Activated naive CD8-positive, alpha-beta T cell treated with anti-CD3 and anti-CD28 coated beads, Interleukin-2, amount 50 U/mL, for 24 hours (primary cell): ENCODE measurements at regions not wholly inside any gene's neighbourhood (a gene's known extent, or its start where the extent isn't known, plus 50 kb on each side); places are given as distances from the start of the nearest gene placed in this dataset.
"Not testable (repeated sequence)": the region's sequence is repeated elsewhere in the genome, so short reads cannot be mapped to it uniquely, and the experiment has no call there.

ENCODE experiments used
- ATAC-seq: fragments of 150-1000 bp; cut with Tn5 transposase; one replicate; pipeline ENCODE4 v1.10.0; 2021
- DNase-seq: peaks from one replicate; pipeline ENCODE4 v3.0.0; 2021
- H3K27ac Mint-ChIP-seq: one replicate; pipeline ENCODE4 v1.8.0; 2021; ENCODE audit warnings: mild to moderate bottlenecking, mixed read lengths
- H3K27me3 Mint-ChIP-seq: one replicate; pipeline ENCODE4 v1.8.0; 2021; ENCODE audit warnings: mixed read lengths
- H3K36me3 Mint-ChIP-seq: one replicate; pipeline ENCODE4 v1.8.0; 2021; ENCODE audit warnings: low read depth, mixed read lengths
- H3K4me1 Mint-ChIP-seq: one replicate; pipeline ENCODE4 v1.8.0; 2021; ENCODE audit warnings: mixed read lengths
- H3K4me3 Mint-ChIP-seq: one replicate; pipeline ENCODE4 v1.8.0; 2021; ENCODE audit warnings: mild to moderate bottlenecking, moderate library complexity, mixed read lengths
- H3K9me3 Mint-ChIP-seq: one replicate; pipeline ENCODE4 v1.8.0; 2021; ENCODE audit warnings: mixed read lengths

- Mint-ChIP-seq H3K36me3 (no peaks in the 10 kb centered on the region), H3K4me1 (no peaks in the 10 kb centered on the region), H3K27me3 (no peaks in the 10 kb centered on the region), H3K4me3 (no peak overlapping the region), H3K27ac (no peak overlapping the region), H3K9me3 (peaks cover 7% of the 10 kb centered on the region)
- ATAC-seq (no peak), DNase-seq (no peak)
Measured at GRCh38 chr12:124088217-124088907, 115.3 kb downstream of the ZNF664 start.

- ATAC-seq, H3K4me3 Mint-ChIP-seq, H3K9me3 Mint-ChIP-seq, H3K36me3 Mint-ChIP-seq, H3K27ac Mint-ChIP-seq, H3K4me1 Mint-ChIP-seq, DNase-seq, H3K27me3 Mint-ChIP-seq: not testable (repeated sequence)
Measured at GRCh38 chr12:124089181-124089914, 116.3 kb downstream of the ZNF664 start.

GRCh38 chr12:124091835-124092234 lies 118.8 kb downstream of the ZNF664 start:
- no peak overlapping the region for H3K27ac Mint-ChIP-seq
- no peaks in the 10 kb centered on the region for H3K36me3 Mint-ChIP-seq
- DNase-seq, result no peak
- no peaks in the 10 kb centered on the region for H3K4me1 Mint-ChIP-seq
- no peak for ATAC-seq
- H3K4me3 Mint-ChIP-seq, result no peak overlapping the region
- H3K27me3 Mint-ChIP-seq, result no peaks in the 10 kb centered on the region
- peaks cover 7% of the 10 kb centered on the region for H3K9me3 Mint-ChIP-seq

- H3K36me3 Mint-ChIP-seq, H3K27me3 Mint-ChIP-seq, H3K27ac Mint-ChIP-seq, H3K9me3 Mint-ChIP-seq, DNase-seq, H3K4me1 Mint-ChIP-seq, H3K4me3 Mint-ChIP-seq, ATAC-seq: not testable (repeated sequence)
Measured at GRCh38 chr12:124092532-124092931, 119.5 kb downstream of the ZNF664 start.

- no peaks in the 10 kb centered on the region for H3K36me3 Mint-ChIP-seq
- no peak overlapping the region for H3K27ac Mint-ChIP-seq
- H3K9me3 Mint-ChIP-seq, result peaks cover 7% of the 10 kb centered on the region
- ATAC-seq, result no peak
- H3K4me3 Mint-ChIP-seq, result no peak overlapping the region
- no peaks in the 10 kb centered on the region for H3K27me3 Mint-ChIP-seq
- no peak for DNase-seq
- H3K4me1 Mint-ChIP-seq, result no peaks in the 10 kb centered on the region
Measured at GRCh38 chr12:124093297-124093696, 120.3 kb downstream of the ZNF664 start.

- Mint-ChIP-seq H3K9me3 (peaks cover 7% of the 10 kb centered on the region), H3K4me1 (no peaks in the 10 kb centered on the region), H3K4me3 (no peak overlapping the region), H3K27ac (no peak overlapping the region), H3K36me3 (no peaks in the 10 kb centered on the region), H3K27me3 (no peaks in the 10 kb centered on the region)
- ATAC-seq (no peak), DNase-seq (no peak)
Measured at GRCh38 chr12:124094188-124094587, 121.2 kb downstream of the ZNF664 start.

GRCh38 chr12:124094733-124095132 lies 121.7 kb downstream of the ZNF664 start:
- H3K9me3 Mint-ChIP-seq, result peaks cover 7% of the 10 kb centered on the region
- DNase-seq (no peak), ATAC-seq (no peak)
- no peaks in the 10 kb centered on the region for H3K27me3 Mint-ChIP-seq
- no peaks in the 10 kb centered on the region for H3K4me1 Mint-ChIP-seq
- H3K27ac Mint-ChIP-seq, result no peak overlapping the region
- no peak overlapping the region for H3K4me3 Mint-ChIP-seq
- H3K36me3 Mint-ChIP-seq, result no peaks in the 10 kb centered on the region

GRCh38 chr12:124096109-124096508 lies 123.1 kb downstream of the ZNF664 start:
- no peak overlapping the region for H3K4me3 Mint-ChIP-seq
- H3K27me3 Mint-ChIP-seq, result peaks cover 2% of the 10 kb centered on the region
- no peak overlapping the region for H3K27ac Mint-ChIP-seq
- no peaks in the 10 kb centered on the region for H3K4me1 Mint-ChIP-seq
- ATAC-seq, result no peak
- H3K9me3 Mint-ChIP-seq, result peaks cover 10% of the 10 kb centered on the region
- no peaks in the 10 kb centered on the region for H3K36me3 Mint-ChIP-seq
- DNase-seq, result no peak

- DNase-seq, result no peak
- Mint-ChIP-seq H3K4me3 (no peak overlapping the region), H3K27me3 (peaks cover 2% of the 10 kb centered on the region), H3K9me3 (peaks cover 4% of the 10 kb centered on the region), H3K36me3 (no peaks in the 10 kb centered on the region), H3K4me1 (no peaks in the 10 kb centered on the region), H3K27ac (no peak overlapping the region)
- ATAC-seq, result no peak
Measured at GRCh38 chr12:124096869-124097434, 123.9 kb downstream of the ZNF664 start.

GRCh38 chr12:124097701-124098100 lies 124.7 kb downstream of the ZNF664 start:
- Mint-ChIP-seq H3K36me3 (no peaks in the 10 kb centered on the region), H3K4me3 (no peak overlapping the region), H3K9me3 (peaks cover 3% of the 10 kb centered on the region), H3K4me1 (no peaks in the 10 kb centered on the region), H3K27me3 (peaks cover 2% of the 10 kb centered on the region), H3K27ac (no peak overlapping the region)
- ATAC-seq, result no peak
- DNase-seq, result no peak

GRCh38 chr12:124098101-124098757 lies 125.2 kb downstream of the ZNF664 start:
- ATAC-seq (no peak), DNase-seq (no peak)
- no peak overlapping the region for H3K4me3 Mint-ChIP-seq
- peaks cover 2% of the 10 kb centered on the region for H3K27me3 Mint-ChIP-seq
- no peaks in the 10 kb centered on the region for H3K36me3 Mint-ChIP-seq
- H3K4me1 Mint-ChIP-seq, result no peaks in the 10 kb centered on the region
- H3K27ac Mint-ChIP-seq, result no peak overlapping the region
- peaks cover 3% of the 10 kb centered on the region for H3K9me3 Mint-ChIP-seq

GRCh38 chr12:124098887-124099286 lies 125.9 kb downstream of the ZNF664 start:
- no peaks in the 10 kb centered on the region for H3K4me1 Mint-ChIP-seq
- H3K27me3 Mint-ChIP-seq, result peaks cover 2% of the 10 kb centered on the region
- H3K9me3 Mint-ChIP-seq, result peaks cover 3% of the 10 kb centered on the region
- no peak overlapping the region for H3K27ac Mint-ChIP-seq
- DNase-seq (no peak), ATAC-seq (no peak)
- H3K4me3 Mint-ChIP-seq, result no peak overlapping the region
- no peaks in the 10 kb centered on the region for H3K36me3 Mint-ChIP-seq

- ATAC-seq, result no peak
- H3K4me1 Mint-ChIP-seq, result no peaks in the 10 kb centered on the region
- no peaks in the 10 kb centered on the region for H3K36me3 Mint-ChIP-seq
Measured at GRCh38 chr12:124099661-124100060, 126.6 kb downstream of the ZNF664 start.

GRCh38 chr12:124100572-124101178 lies 127.7 kb downstream of the ZNF664 start:
- no peak for ATAC-seq
- no peak overlapping the region for H3K4me3 Mint-ChIP-seq
- H3K9me3 Mint-ChIP-seq, result peaks cover 3% of the 10 kb centered on the region
- H3K36me3 Mint-ChIP-seq, result no peaks in the 10 kb centered on the region
- no peaks in the 10 kb centered on the region for H3K4me1 Mint-ChIP-seq
- H3K27ac Mint-ChIP-seq, result no peak overlapping the region
- peaks cover 2% of the 10 kb centered on the region for H3K27me3 Mint-ChIP-seq
- DNase-seq, result no peak

More at GRCh38 chr12:124099661-124100060, 126.6 kb downstream of the ZNF664 start:
- Mint-ChIP-seq H3K9me3 (peaks cover 3% of the 10 kb centered on the region), H3K27me3 (peaks cover 2% of the 10 kb centered on the region), H3K27ac (no peak overlapping the region), H3K4me3 (no peak overlapping the region)
- DNase-seq, result no peak
